ENCODE measurements at regions not wholly inside any gene's neighbourhood (a gene's known extent, or its start where the extent isn't known, plus 50 kb on each side); places are given as distances from the start of the nearest gene placed in this dataset.

GRCh38 chr7:126001349-126001748, 1071.7 kb upstream of the POT1 start:
- 0% methylated on average over 1 of the region's 1 CpG for WGBS (ENCODE audit: missing lambda C conversion rate)
- no peak overlapping the region for H3K4me2 ChIP-seq
- ChIA-PET POLR2A (no interaction called here), CTCF (no interaction called here)
- DNase-seq (ENCODE audit: low read depth in 1 of 2, low spot score in 1 of 2) (no peak), FAIRE-seq (no peak), ATAC-seq (no peak)
- no peak overlapping the region for H3K27ac ChIP-seq
- H3K4me1 ChIP-seq, result no peaks in the 10 kb centered on the region
- no peak for TF ChIP-seq CBX8 (IDR thresholded peaks at IDR 0.05)
- no peak for TF ChIP-seq CHD4 (IDR thresholded peaks at IDR 0.05; ENCODE audit: borderline replicate concordance)
- no peak for TF ChIP-seq ELK1 (IDR thresholded peaks at IDR 0.05; ENCODE audit: low read depth, low read length)
- TF ChIP-seq TP53 (CRISPR knock-in tag; IDR thresholded peaks at IDR 0.05), result no peak
- TF ChIP-seq MYC (IDR thresholded peaks at IDR 0.05; ENCODE audit: borderline replicate concordance, low read length), result no peak
- no peak for TF ChIP-seq ZNF302 (CRISPR knock-in tag; IDR thresholded peaks at IDR 0.05)
- H3K9me3 ChIP-seq, result no peaks in the 10 kb centered on the region
- no peak overlapping the region for H3K4me3 ChIP-seq

DNA sequence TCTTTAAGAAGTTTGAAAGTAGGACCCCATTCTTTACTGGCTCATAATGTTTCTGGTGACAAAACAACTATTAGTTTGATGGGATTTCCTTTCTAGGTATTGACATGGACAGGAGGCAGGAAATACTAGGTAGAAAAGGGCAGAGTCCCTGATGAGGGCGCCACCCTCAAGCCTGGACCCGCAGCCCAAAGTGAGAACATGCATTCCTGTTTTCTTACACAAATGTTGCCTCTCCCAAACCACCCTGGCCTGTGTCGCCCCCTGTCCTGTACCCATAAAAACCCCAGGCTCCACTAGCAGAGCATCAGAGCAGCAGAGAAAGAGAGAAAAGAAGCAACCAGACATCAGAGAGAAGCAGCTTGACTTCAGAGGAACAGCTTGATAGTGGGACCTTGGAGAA, 1055.2 kb upstream of the POT1 start:
- CTCF ChIA-PET, result no interaction called here
- TF ChIP-seq ZNF302 (CRISPR knock-in tag; IDR thresholded peaks at IDR 0.05) (no peak), HOXB5 (CRISPR knock-in tag; IDR thresholded peaks at IDR 0.05) (no peak)
- POLR2A ChIA-PET, result no interaction called here
- no peaks in the 10 kb centered on the region for H3K4me1 ChIP-seq
- H3K4me2 ChIP-seq, result no peak overlapping the region
- H3K9me3 ChIP-seq, result peaks cover 4% of the 10 kb centered on the region; the same call in 1 of the 3 replicates
- H3K4me3 ChIP-seq, result no peak overlapping the region
- no peak for DNase-seq (ENCODE audit: low read depth in 1 of 2, low spot score in 1 of 2)
- FAIRE-seq, result no peak
- no peak overlapping the region for H3K27ac ChIP-seq
- 0% methylated on average over 3 of the region's 3 CpGs for WGBS (ENCODE audit: missing lambda C conversion rate)
- no peak for ATAC-seq

GRCh38 chr7:125971656-125972055, 1042.0 kb upstream of the POT1 start:
- Histone ChIP-seq H3K27ac (no peak overlapping the region), H3K4me1 (no peaks in the 10 kb centered on the region), H3K4me3 (no peak overlapping the region), H3K4me2 (no peak overlapping the region), H3K9me3 (no peaks in the 10 kb centered on the region)
- DNase-seq (ENCODE audit: low read depth in 1 of 2, low spot score in 1 of 2) (no peak), FAIRE-seq (no peak), ATAC-seq (no peak)
- TF ChIP-seq TFCP2L1 (CRISPR knock-in tag; IDR thresholded peaks at IDR 0.05), result no peak
- TF ChIP-seq MYC (IDR thresholded peaks at IDR 0.05; ENCODE audit: borderline replicate concordance, low read length), result no peak
- TF ChIP-seq USF2 (IDR thresholded peaks at IDR 0.05), result no peak
- TF ChIP-seq JUN (IDR thresholded peaks at IDR 0.05), result no peak
- TF ChIP-seq EHF (CRISPR knock-in tag; IDR thresholded peaks at IDR 0.05), result no peak
- TF ChIP-seq POLR2A (IDR thresholded peaks at IDR 0.05; ENCODE audit: low read length), result no peak
- TF ChIP-seq CBX2 (IDR thresholded peaks at IDR 0.05; ENCODE audit: borderline replicate concordance, low read depth), result no peak
- TF ChIP-seq MAFK (IDR thresholded peaks at IDR 0.05; ENCODE audit: partially characterized antibody), result no peak
- TF ChIP-seq, protein P1, sequence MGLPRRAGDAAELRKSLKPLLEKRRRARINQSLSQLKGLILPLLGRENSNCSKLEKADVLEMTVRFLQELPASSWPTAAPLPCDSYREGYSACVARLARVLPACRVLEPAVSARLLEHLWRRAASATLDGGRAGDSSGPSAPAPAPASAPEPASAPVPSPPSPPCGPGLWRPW (IDR thresholded peaks at IDR 0.05), result no peak
- no peak for TF ChIP-seq HOXB5 (CRISPR knock-in tag; IDR thresholded peaks at IDR 0.05)
- TF ChIP-seq FOSB (CRISPR knock-in tag; IDR thresholded peaks at IDR 0.05), result no peak
- no peak for TF ChIP-seq ESRRA (IDR thresholded peaks at IDR 0.05; ENCODE audit: borderline replicate concordance, low read length)
- TF ChIP-seq CTCF (IDR thresholded peaks at IDR 0.05), result no peak
- no peak for TF ChIP-seq EHMT2 (IDR thresholded peaks at IDR 0.05; ENCODE audit: low read depth)
- no peak for TF ChIP-seq JUNB (IDR thresholded peaks at IDR 0.05)
- ChIA-PET CTCF (no interaction called here), POLR2A (no interaction called here)
- 2% methylated on average over 2 of the region's 2 CpGs for WGBS (ENCODE audit: missing lambda C conversion rate)
